ENCODE measurements at regions not wholly inside any gene's neighbourhood (a gene's known extent, or its start where the extent isn't known, plus 50 kb on each side); places are given as distances from the start of the nearest gene placed in this dataset.
A peak's percentile ranks its signal among the peaks of the same experiment; 100 is the strongest.

- DNase-seq = no peak
Observed at GRCh38 chr22:22092101-22092500, 109.5 kb upstream of the TOP3B start.

- no peak for DNase-seq
Observed at GRCh38 chr22:22091400-22091878, 108.9 kb upstream of the TOP3B start.

- DNase-seq = no peak
Observed at GRCh38 chr22:22090650-22091399, 108.2 kb upstream of the TOP3B start.

DNA sequence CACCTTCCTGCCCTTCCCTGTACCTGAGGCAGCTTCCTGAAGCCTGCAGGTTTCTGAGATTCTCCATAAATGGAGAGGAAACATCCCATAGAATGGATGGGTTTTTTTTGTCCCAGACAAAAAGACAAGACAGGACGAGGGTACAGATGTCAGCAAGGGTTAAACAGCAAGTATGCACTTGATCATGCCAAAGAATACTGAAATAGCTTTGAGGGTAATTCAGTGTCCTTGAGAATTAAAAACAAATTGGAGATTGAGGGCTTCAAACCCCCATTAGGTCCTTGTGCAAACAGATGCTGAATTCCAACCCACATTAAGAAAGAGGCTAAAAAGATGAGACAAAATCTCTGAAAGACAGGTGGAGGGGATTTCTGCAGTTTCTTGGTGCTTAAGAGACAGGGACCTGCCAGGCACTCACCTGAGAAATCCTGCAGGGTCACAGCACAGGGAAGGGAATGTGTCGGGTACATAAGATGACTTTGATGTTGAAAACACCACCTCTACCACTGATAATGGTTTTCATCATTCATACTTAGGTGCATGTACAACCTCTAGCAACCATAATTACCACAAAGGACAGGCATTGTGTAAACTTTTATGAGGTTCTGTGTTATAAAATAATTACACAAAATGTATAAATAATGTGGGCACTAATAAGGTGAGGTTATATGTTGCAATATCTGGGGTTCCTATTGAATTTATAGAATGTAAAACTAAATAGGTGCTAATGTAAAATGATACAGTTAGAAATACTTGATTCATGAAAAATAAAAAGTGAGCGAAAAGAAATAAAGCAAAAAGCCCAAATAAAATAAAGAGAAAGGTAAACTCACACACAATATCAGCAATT, 107.1 kb upstream of the TOP3B start:
- no peak for DNase-seq

DNA sequence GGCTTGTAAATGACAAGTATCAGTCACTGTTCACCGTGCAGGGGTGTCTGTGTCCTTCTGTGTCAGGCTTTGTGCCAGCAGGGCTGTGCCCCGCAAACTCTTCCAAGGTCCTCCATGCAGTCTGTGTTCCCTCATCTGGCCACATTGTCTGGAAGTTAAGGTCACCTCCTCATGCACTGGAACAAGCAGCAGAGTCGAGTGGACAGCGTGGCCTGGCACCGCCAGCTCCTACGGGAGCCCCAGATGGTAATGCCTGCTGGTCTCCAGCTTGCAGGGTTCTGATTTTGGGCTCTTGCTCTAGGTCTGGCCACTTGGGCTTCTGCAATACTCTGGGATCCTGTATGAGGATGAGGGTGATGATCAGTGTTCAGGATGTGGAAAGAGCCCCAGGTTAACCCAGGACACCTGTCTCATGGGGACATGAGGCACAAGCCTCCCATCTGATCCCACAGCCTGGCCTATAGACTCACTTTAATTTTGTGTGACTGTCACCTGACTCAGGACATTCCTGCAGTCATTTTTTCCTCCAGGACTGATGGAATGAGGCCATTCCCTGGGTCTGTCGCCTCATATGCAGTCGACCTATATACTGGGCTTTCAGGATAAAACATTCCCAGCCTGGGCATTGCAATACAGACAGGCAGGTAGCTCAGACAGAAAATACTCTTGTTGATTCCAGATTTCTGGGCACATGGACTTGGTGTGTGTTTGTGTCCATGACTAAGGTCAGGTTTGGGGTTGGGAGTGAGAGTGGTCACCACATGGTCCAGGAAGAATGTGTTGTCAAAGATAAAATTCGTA, 106.3 kb upstream of the TOP3B start:
- DNase-seq = no peak

- no peak for DNase-seq
Observed at GRCh38 chr22:22087854-22088657, 105.5 kb upstream of the TOP3B start.

- no peak for DNase-seq
Observed at GRCh38 chr22:22086501-22087158, 104.0 kb upstream of the TOP3B start.

GRCh38 chr22:22085702-22086500, 103.3 kb upstream of the TOP3B start:
- peak; percentile 1 for DNase-seq

DNA sequence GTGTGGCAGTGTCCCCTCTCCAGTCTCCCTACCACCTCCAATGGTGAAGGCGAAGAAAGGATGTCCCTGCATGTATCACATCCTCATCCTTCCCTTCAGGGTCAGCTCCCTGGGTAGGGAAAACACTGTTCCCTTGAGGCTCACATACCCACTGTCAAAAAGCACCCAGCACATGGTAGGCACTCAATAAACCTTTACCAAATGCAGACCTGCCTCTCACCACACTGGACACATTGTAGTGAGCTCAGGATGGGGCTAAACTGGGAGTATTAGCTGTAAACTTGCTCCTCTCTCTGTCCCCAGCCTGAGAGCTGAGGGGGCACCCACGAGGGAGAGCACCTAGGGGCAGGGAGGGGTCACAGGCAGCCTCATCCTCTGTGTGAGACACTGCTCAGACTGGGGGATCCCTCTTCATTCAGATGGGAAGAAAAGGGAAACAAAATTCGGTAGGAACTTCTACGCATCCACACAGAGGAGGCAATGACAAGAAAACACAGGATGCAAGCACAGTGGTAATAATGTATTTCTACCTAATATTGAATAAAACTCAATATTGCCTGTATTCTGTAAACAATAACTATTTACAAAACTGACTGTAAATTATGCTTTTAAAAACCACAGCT, 101.6 kb upstream of the TOP3B start:
- no peak for DNase-seq

GRCh38 chr22:22082960-22083359, 100.4 kb upstream of the TOP3B start:
- no peak for DNase-seq

- no peak for DNase-seq
Observed at GRCh38 chr22:22082229-22082835, 99.7 kb upstream of the TOP3B start.

GRCh38 chr22:22080270-22080669, 97.7 kb upstream of the TOP3B start:
- DNase-seq = no peak

DNA sequence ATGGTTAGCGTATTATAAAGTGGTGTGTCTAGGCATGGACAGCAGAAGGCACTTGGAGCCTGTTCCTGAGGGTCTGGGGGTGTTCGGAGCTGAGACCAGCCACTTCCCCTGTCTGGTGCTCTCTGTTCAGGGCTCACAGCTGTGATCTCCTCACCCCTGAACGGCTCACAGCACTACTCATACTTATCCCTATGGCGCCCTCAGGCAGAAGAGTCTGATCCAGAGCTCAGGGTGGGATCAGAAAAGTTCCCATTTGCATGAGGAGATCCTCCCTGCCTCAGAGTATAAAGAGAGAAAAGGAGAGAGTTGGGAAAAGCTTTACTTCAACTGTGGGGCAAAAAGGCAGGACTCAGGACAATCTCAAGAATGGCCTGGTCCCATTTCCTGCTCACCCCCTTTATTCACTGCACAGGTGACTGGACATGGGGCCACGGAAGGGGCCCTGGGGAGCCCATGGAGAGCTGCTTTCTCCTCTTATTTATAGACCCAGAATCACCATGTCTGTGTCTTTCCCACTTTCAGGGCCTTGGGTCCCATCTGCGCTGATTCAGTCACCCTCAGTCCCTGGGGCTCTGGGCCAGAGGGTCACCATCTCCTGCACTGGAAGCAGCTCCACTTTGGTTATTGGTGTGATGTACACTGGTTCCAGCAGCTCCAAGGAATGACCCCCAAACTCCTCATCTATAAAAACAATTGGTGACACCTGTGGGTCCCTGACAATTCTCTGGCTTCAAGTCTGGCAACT, 97.0 kb upstream of the TOP3B start:
- no peak for DNase-seq

DNA sequence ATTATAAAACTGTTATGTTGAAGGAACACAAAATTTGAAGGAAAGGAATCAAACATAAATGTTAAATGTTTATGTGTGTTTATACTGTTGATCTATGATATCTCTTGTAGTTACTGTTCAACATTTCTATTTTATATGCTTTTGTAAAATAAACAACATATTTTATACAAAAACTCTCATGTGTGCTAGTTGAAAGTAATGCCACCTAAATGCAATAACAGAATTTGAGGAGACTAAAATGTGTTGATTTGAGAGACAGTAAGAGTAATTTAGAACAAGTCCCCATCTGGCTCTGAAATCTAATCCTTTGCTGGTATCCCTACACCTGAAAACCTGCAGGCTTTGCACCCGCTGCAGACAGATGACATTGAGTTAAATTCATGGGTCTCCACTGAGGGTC, 95.7 kb upstream of the TOP3B start:
- DNase-seq = no peak

- DNase-seq = no peak
Observed at GRCh38 chr22:22076932-22077703, 94.5 kb upstream of the TOP3B start.

DNA sequence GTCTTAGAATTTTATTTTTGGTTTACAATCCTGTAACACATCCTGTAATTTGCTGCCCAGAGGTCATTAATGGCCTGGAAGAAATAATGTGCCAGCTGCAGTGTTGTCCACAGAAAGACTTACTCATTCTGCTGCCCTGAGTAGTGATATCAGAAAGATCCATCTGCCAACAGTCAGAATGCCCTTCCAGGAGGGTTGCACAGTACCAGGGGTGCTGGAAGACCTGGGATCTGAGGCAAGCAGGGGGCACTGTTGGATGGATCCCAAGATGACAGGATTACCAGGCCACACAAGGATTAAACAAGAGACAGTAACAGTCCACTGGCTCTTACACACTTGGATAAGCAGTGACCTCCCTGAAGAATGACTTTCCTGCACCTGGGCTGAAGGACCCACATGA, 93.8 kb upstream of the TOP3B start:
- DNase-seq = no peak

- DNase-seq = no peak
Observed at GRCh38 chr22:22075382-22076163, 93.0 kb upstream of the TOP3B start.
